ENCODE measurements at regions not wholly inside any gene's neighbourhood (a gene's known extent, or its start where the extent isn't known, plus 50 kb on each side); places are given as distances from the start of the nearest gene placed in this dataset.

GRCh38 chr20:59376109-59376841, 75.9 kb downstream of the EDN3 start:
- no peak for DNase-seq

GRCh38 chr20:59376998-59377397, 76.6 kb downstream of the EDN3 start:
- no peak for DNase-seq

- no peak for DNase-seq
Measured at GRCh38 chr20:59377842-59378241, 77.4 kb downstream of the EDN3 start.

GRCh38 chr20:59378396-59378795, 78.0 kb downstream of the EDN3 start:
- no peak for DNase-seq

GRCh38 chr20:59378966-59379365, 78.6 kb downstream of the EDN3 start:
- no peak for DNase-seq

GRCh38 chr20:59381689-59382088, 81.3 kb downstream of the EDN3 start:
- no peak for DNase-seq

GRCh38 chr20:59382157-59382725, 81.8 kb downstream of the EDN3 start:
- DNase-seq: no peak

- no peak for DNase-seq
Measured at GRCh38 chr20:59382907-59383306, 82.5 kb downstream of the EDN3 start.

GRCh38 chr20:59385038-59385437, 84.6 kb downstream of the EDN3 start:
- no peak for DNase-seq

- DNase-seq: no peak
Measured at GRCh38 chr20:59385480-59385879, 85.1 kb downstream of the EDN3 start.

GRCh38 chr20:59386809-59387208, 86.4 kb downstream of the EDN3 start:
- no peak for DNase-seq

- no peak for DNase-seq
Measured at GRCh38 chr20:59387891-59388290, 87.5 kb downstream of the EDN3 start.

GRCh38 chr20:59388402-59388801, 88.0 kb downstream of the EDN3 start:
- no peak for DNase-seq

GRCh38 chr20:59390437-59390836, 90.0 kb downstream of the EDN3 start:
- no peak for DNase-seq

GRCh38 chr20:59391975-59392374, 91.6 kb downstream of the EDN3 start:
- DNase-seq: no peak

GRCh38 chr20:59392736-59393135, 92.3 kb downstream of the EDN3 start:
- DNase-seq: no peak

- DNase-seq: no peak
Measured at GRCh38 chr20:59393142-59393541, 92.7 kb downstream of the EDN3 start.

- DNase-seq: no peak
Measured at GRCh38 chr20:59395729-59396128, 95.3 kb downstream of the EDN3 start.

GRCh38 chr20:59398537-59399205, 98.3 kb downstream of the EDN3 start:
- no peak for DNase-seq

GRCh38 chr20:59399426-59400099, 99.2 kb downstream of the EDN3 start:
- DNase-seq: no peak

- DNase-seq: no peak
Measured at GRCh38 chr20:59400708-59401107, 100.3 kb downstream of the EDN3 start.

- DNase-seq: peak in 1 of 14 donors; percentile 22
Measured at GRCh38 chr20:59402681-59403080, 102.3 kb downstream of the EDN3 start.

- peak in 12 of 14 donors; percentile 9 to 70 (median 19) for DNase-seq
Measured at GRCh38 chr20:59403261-59403961, 103.0 kb downstream of the EDN3 start.

Data from C1 segment of cervical spinal cord (tissue), 14 donors.